Mesothelial cell of epicardium (in vitro differentiated cells): ENCODE measurements at regions not wholly inside any gene's neighbourhood (a gene's known extent, or its start where the extent isn't known, plus 50 kb on each side); places are given as distances from the start of the nearest gene placed in this dataset.

Source experiments
- DNase-seq, 2 experiments: peaks; one replicate each; pipeline ENCODE4 v3.0.0; 2021; ENCODE audit warnings: low spot score in 2 of 2; ENCODE audit not compliant: unreplicated experiment in 2 of 2
- H3K27ac Mint-ChIP-seq: 2 replicates; pipeline ENCODE4 v1.8.0; 2021; ENCODE audit warnings: mixed read lengths
- H3K27me3 Mint-ChIP-seq: 2 replicates; pipeline ENCODE4 v1.8.0; 2021; ENCODE audit warnings: low read depth, mixed read lengths
- H3K36me3 Mint-ChIP-seq: 2 replicates; pipeline ENCODE4 v1.8.0; 2021; ENCODE audit warnings: mixed read lengths
- H3K4me1 Mint-ChIP-seq: 2 replicates; pipeline ENCODE4 v1.8.0; 2021; ENCODE audit warnings: mixed read lengths
- H3K4me3 Mint-ChIP-seq: 2 replicates; pipeline ENCODE4 v1.8.0; 2021; ENCODE audit warnings: mild to moderate bottlenecking, moderate library complexity, mixed read lengths
- H3K9me3 Mint-ChIP-seq: 2 replicates; pipeline ENCODE4 v1.8.0; 2021; ENCODE audit warnings: mixed read lengths
- TF ChIP-seq, protein P1 (sequence below): fragments of 200-600 bp; sonication (generic); IDR thresholded peaks from one replicate; pipeline ENCODE4 v1.5.0; 2021; ENCODE audit warnings: antibody characterized with exemption; ENCODE audit not compliant: unreplicated experiment

DNA sequence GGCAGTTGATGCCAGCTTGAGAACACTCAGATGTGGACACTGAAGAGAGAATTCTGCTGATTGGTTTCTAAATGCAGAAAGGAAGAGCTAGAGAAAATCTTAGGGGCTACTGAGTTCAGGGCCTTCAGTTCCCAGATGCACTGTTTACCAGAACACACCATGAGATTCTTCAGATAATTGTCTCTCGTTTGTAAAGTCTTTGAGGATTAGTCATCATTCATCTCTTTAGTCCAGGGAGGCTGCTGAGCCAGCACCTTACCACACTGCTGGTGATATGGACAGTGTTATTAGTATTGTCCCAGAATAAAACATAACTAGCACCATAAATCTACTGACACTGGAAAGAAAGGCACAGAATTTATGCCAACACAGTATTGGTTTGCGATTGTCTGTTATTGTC is 690.8 kb upstream of the CELF4 start:
- no peaks in the 10 kb centered on the region for H3K27me3 Mint-ChIP-seq
- TF ChIP-seq, protein P1, sequence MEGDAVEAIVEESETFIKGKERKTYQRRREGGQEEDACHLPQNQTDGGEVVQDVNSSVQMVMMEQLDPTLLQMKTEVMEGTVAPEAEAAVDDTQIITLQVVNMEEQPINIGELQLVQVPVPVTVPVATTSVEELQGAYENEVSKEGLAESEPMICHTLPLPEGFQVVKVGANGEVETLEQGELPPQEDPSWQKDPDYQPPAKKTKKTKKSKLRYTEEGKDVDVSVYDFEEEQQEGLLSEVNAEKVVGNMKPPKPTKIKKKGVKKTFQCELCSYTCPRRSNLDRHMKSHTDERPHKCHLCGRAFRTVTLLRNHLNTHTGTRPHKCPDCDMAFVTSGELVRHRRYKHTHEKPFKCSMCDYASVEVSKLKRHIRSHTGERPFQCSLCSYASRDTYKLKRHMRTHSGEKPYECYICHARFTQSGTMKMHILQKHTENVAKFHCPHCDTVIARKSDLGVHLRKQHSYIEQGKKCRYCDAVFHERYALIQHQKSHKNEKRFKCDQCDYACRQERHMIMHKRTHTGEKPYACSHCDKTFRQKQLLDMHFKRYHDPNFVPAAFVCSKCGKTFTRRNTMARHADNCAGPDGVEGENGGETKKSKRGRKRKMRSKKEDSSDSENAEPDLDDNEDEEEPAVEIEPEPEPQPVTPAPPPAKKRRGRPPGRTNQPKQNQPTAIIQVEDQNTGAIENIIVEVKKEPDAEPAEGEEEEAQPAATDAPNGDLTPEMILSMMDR = no peak
- H3K4me1 Mint-ChIP-seq = peaks cover 5% of the 10 kb centered on the region
- no peaks in the 10 kb centered on the region for H3K9me3 Mint-ChIP-seq
- DNase-seq = no peak
- H3K4me3 Mint-ChIP-seq = no peak overlapping the region
- H3K27ac Mint-ChIP-seq = no peak overlapping the region
- H3K36me3 Mint-ChIP-seq = no peaks in the 10 kb centered on the region

DNA sequence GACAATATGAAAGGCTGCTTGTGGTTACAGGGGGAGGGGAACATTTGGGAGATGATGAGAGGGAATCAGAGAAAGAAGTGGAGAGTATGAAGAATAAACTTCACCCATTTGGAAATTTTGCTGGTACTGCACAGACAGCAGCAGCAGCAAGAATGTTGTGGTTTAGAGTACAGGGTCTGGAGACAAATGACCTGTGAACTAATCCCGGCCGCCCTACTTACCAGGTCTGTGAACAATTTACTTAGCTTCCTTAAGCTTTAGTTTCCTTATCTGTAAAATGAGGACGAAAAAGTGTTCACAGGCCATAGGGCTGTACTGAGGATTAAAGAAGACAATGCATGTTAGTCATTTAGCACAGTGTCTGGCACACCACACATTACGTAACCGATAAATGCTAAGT is 685.4 kb upstream of the CELF4 start:
- Mint-ChIP-seq H3K36me3 (no peaks in the 10 kb centered on the region), H3K27me3 (no peaks in the 10 kb centered on the region), H3K4me1 (peaks cover 8% of the 10 kb centered on the region), H3K27ac (no peak overlapping the region), H3K4me3 (no peak overlapping the region), H3K9me3 (no peaks in the 10 kb centered on the region)
- no peak for DNase-seq
- TF ChIP-seq, protein P1 = no peak

DNA sequence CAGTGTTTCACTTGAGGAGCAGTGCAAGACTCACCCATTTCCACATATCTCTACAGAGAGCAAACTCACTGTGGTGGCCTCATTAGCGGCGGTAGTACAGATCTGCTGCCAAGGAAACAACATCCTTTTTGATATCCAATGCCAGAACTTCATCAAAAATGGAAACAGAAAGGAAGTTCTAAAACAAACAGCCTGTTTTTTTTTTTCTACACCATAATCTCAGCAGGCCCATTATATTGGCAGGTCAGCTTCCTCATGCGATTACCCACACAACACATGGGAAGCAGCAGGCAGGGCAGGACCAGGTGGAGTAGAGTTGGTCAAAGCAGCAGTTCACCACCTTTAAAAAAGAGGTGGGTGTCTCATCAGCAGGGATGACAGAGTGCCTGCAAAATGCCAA is 678.9 kb upstream of the CELF4 start:
- no peaks in the 10 kb centered on the region for H3K4me1 Mint-ChIP-seq
- TF ChIP-seq, protein P1 = no peak
- H3K36me3 Mint-ChIP-seq = no peaks in the 10 kb centered on the region
- H3K9me3 Mint-ChIP-seq = no peaks in the 10 kb centered on the region
- no peak overlapping the region for H3K27ac Mint-ChIP-seq
- no peaks in the 10 kb centered on the region for H3K27me3 Mint-ChIP-seq
- no peak overlapping the region for H3K4me3 Mint-ChIP-seq
- DNase-seq = no peak

DNA sequence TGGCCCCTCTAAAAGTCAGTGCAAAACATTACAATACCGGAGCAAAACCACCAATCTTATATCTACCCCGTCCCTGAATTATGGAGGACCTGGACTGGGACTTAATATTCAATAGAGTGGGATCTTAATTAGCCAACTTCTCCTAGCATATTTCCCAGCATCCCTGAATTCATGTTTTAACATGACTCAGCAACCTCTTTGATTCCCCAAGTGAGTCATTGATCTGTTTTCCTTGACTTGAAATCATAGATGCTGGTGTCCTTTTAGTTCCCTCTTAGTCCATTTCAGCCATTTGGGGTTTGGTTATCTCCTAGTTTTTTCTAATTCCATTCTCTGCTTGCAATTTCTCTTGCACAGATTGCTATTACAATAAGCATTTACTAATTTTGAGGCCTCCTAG is 677.7 kb upstream of the CELF4 start:
- Mint-ChIP-seq H3K4me3 (no peak overlapping the region), H3K27ac (no peak overlapping the region), H3K27me3 (no peaks in the 10 kb centered on the region), H3K9me3 (no peaks in the 10 kb centered on the region), H3K36me3 (no peaks in the 10 kb centered on the region), H3K4me1 (no peaks in the 10 kb centered on the region)
- TF ChIP-seq, protein P1 = no peak
- no peak for DNase-seq

DNA sequence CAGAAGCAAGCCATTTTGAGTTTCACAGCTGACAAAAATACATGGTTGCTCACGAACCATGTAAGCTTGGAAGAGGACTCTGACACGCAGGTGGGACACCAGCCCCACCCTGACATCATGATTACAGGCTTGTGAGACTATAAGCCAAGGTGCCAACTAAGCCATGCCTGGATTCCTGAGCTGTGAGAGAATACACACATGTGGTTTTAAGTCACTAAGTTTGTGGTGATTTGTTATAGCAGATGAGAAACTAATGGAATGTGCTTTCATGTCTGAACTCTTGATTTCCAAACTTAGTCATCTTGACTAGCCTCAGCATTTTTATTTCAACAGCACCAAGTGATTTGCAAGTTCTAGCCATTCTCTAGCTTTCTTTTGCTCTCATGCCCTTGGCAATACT is 676.1 kb upstream of the CELF4 start:
- TF ChIP-seq, protein P1 = no peak
- H3K36me3 Mint-ChIP-seq = no peaks in the 10 kb centered on the region
- no peaks in the 10 kb centered on the region for H3K4me1 Mint-ChIP-seq
- H3K27me3 Mint-ChIP-seq = no peaks in the 10 kb centered on the region
- H3K4me3 Mint-ChIP-seq = no peak overlapping the region
- DNase-seq = no peak
- no peak overlapping the region for H3K27ac Mint-ChIP-seq
- H3K9me3 Mint-ChIP-seq = no peaks in the 10 kb centered on the region

DNA sequence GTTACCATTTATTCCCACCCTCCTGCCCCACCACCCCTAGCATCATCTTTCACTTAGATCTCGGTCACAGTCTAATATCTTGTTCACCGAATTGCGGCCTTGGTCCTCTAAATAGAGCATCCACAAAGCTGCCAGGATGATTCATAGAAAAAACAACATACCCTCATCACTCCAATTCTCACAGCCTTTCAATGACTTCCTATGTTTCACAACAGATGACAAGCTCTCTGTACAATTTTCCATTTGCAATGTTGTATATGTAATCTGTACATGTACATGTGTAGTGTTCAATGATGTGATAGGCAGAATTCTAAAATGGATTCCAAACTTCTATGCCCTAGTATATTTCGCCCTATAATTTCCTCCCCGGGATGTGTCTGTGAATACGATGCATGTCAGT is 675.6 kb upstream of the CELF4 start:
- TF ChIP-seq, protein P1 = no peak
- no peak for DNase-seq
- Mint-ChIP-seq H3K4me1 (no peaks in the 10 kb centered on the region), H3K27me3 (no peaks in the 10 kb centered on the region), H3K9me3 (no peaks in the 10 kb centered on the region), H3K36me3 (no peaks in the 10 kb centered on the region), H3K27ac (no peak overlapping the region), H3K4me3 (no peak overlapping the region)
